ENCODE measurements at regions not wholly inside any gene's neighbourhood (a gene's known extent, or its start where the extent isn't known, plus 50 kb on each side); places are given as distances from the start of the nearest gene placed in this dataset.

DNA sequence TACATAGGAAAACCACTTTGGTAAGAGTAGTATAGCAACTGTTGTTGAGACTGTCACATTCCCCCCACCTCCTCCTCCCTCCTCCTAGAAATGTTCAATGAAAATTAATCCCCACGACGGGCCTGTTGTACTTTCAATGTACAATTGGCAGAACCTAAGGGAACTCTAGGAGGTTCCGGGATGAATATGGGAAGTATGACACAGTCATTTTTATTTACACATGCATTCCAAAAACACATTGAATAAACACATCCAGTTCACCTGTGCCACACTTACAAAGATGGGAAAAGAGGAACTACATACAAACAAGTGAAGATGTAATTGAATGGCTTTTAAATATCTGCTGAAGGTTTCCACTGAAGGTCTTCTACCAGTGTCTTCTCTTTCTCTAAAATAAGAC, 144.4 kb upstream of the NBPF11 start:
- no peak overlapping the region for H3K27ac ChIP-seq
- no peak for DNase-seq (ENCODE audit: extremely low spot score in 2 of 2)
- H3K9me3 ChIP-seq, result no peaks in the 10 kb centered on the region
- no peaks in the 10 kb centered on the region for H3K36me3 ChIP-seq
- no peak overlapping the region for H3K4me3 ChIP-seq
- H3K4me1 ChIP-seq, result no peaks in the 10 kb centered on the region
- intact Hi-C loops (cut with DNase I), result no loop called here
- TF ChIP-seq POLR2AphosphoS5 (IDR thresholded peaks at IDR 0.05; ENCODE audit: insufficient read depth in 1 of 2, low read depth in 1 of 2) (no peak), POLR2A (IDR thresholded peaks at IDR 0.05) (no peak)
- TF ChIP-seq, protein P1, sequence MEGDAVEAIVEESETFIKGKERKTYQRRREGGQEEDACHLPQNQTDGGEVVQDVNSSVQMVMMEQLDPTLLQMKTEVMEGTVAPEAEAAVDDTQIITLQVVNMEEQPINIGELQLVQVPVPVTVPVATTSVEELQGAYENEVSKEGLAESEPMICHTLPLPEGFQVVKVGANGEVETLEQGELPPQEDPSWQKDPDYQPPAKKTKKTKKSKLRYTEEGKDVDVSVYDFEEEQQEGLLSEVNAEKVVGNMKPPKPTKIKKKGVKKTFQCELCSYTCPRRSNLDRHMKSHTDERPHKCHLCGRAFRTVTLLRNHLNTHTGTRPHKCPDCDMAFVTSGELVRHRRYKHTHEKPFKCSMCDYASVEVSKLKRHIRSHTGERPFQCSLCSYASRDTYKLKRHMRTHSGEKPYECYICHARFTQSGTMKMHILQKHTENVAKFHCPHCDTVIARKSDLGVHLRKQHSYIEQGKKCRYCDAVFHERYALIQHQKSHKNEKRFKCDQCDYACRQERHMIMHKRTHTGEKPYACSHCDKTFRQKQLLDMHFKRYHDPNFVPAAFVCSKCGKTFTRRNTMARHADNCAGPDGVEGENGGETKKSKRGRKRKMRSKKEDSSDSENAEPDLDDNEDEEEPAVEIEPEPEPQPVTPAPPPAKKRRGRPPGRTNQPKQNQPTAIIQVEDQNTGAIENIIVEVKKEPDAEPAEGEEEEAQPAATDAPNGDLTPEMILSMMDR (IDR thresholded peaks at IDR 0.05), result no peak
- no peaks in the 10 kb centered on the region for H3K27me3 ChIP-seq

DNA sequence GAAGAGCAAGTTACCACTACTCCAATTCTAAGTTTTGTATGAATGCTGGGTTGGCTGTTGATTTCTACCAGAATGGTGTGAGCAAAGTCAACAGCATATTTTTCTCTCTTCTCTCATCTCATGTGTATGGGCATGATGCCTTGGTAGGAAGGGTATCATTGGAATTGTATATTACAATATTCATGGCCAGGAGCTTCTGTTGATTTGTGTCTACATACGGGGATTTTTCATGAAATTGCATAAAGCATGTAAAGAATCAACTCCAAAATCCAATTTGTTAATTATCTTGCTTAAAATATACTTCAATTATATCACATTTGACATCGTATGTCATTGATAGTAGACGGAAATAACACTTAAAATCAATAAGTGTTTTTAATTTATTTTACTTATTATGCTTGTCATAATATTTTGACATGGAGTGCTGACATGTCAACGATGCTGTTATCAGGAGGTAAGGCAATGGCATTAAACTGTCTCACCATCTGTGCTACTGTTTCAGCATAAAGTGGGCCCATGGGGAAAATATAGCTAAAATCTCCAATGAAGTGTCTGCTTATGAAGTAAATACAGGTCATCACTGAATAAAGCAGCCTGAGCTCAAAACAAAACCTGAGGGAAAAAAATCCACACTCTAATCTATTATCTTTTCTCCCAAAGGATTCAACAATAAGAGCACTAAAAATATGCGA, 142.2 kb upstream of the NBPF11 start:
- intact Hi-C loops (cut with DNase I), result no loop called here
- no peak for DNase-seq (ENCODE audit: extremely low spot score in 2 of 2)
- H3K36me3 ChIP-seq, result no peaks in the 10 kb centered on the region

DNA sequence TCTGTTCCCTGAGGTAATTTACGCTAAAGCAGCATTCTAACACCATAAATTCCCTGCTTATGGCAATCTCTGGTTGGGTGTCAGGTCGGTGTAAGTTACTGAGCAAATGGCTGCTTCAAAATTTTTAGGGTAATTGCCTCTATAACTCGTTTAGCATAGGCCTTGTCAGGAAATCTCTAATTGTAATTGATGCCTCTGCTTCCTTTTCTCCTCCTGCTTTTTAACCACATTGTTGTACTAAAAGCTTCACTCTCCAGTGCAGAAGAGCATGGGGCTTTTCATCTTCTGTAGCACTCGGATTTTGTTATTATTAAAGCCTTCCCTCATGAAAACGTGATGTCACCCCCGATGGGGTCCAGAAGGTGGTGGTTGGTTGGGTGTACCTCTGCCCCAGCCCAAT, 141.6 kb upstream of the NBPF11 start:
- DNase-seq (ENCODE audit: extremely low spot score in 2 of 2), result no peak
- H3K4me3 ChIP-seq, result no peak overlapping the region
- no peaks in the 10 kb centered on the region for H3K4me1 ChIP-seq
- intact Hi-C loops (cut with DNase I), result no loop called here
- no peak overlapping the region for H3K27ac ChIP-seq
- H3K27me3 ChIP-seq, result no peaks in the 10 kb centered on the region
- no peaks in the 10 kb centered on the region for H3K9me3 ChIP-seq
- TF ChIP-seq, protein P1 (IDR thresholded peaks at IDR 0.05), result no peak
- no peak for TF ChIP-seq POLR2A (IDR thresholded peaks at IDR 0.05)
- no peak for TF ChIP-seq POLR2AphosphoS5 (IDR thresholded peaks at IDR 0.05; ENCODE audit: insufficient read depth in 1 of 2, low read depth in 1 of 2)
- H3K36me3 ChIP-seq, result no peaks in the 10 kb centered on the region

More for the DNA sequence above, 142.2 kb upstream of the NBPF11 start:
- Histone ChIP-seq H3K27ac (no peak overlapping the region), H3K27me3 (no peaks in the 10 kb centered on the region), H3K4me1 (no peaks in the 10 kb centered on the region), H3K4me3 (no peak overlapping the region), H3K9me3 (no peaks in the 10 kb centered on the region)
- TF ChIP-seq POLR2A (IDR thresholded peaks at IDR 0.05) (no peak), POLR2AphosphoS5 (IDR thresholded peaks at IDR 0.05; ENCODE audit: insufficient read depth in 1 of 2, low read depth in 1 of 2) (no peak)
- TF ChIP-seq, protein P1 (IDR thresholded peaks at IDR 0.05), result no peak

DNA sequence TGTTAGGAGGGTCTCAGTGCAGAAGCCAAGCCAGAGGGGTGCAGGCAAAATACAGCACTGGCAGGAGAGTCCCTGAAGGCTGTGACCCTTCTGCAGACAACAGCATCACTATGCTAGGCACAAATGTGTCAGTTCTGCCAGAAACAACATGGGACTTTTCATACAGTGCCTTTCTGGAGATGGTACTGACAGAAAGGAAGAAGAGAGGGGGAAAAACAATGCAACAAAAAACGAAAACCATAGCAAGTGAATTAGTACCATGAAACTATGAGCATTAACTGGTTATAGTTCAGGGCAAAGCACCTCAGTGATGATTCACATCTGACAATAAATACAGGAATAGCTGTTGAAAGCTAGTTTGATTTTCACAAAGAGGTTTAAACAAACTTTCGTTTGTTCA, 140.8 kb upstream of the NBPF11 start:
- TF ChIP-seq, protein P1 (IDR thresholded peaks at IDR 0.05), result no peak
- TF ChIP-seq POLR2AphosphoS5 (IDR thresholded peaks at IDR 0.05; ENCODE audit: insufficient read depth in 1 of 2, low read depth in 1 of 2) (no peak), POLR2A (IDR thresholded peaks at IDR 0.05) (no peak)
- Histone ChIP-seq H3K4me3 (no peak overlapping the region), H3K27me3 (no peaks in the 10 kb centered on the region), H3K9me3 (no peaks in the 10 kb centered on the region), H3K27ac (no peak overlapping the region), H3K4me1 (no peaks in the 10 kb centered on the region), H3K36me3 (no peaks in the 10 kb centered on the region)
- intact Hi-C loops (cut with DNase I), result no loop called here
- no peak for DNase-seq (ENCODE audit: extremely low spot score in 2 of 2)

DNA sequence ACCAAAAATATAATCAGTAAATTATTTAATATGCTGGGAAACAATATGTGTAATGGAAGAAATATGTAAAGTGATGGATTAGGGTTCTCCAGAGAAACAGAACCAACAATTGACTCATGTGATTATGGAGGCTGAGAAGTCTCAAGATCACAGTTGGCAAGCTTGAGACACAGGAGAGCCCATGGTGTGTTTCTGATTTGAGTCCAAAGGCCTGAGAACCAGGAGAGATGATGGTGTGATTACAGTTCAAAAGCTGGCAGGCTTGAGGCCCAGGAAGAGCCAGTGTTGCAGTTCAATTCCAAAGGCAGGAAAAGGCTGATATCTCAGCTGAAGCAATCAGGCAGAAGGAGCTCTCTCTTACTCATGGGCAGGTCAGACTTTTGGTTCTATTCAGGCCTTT, 138.8 kb upstream of the NBPF11 start:
- intact Hi-C loops (cut with DNase I), result no loop called here
- no peak overlapping the region for H3K27ac ChIP-seq
- TF ChIP-seq, protein P1 (IDR thresholded peaks at IDR 0.05), result no peak
- TF ChIP-seq POLR2AphosphoS5 (IDR thresholded peaks at IDR 0.05; ENCODE audit: insufficient read depth in 1 of 2, low read depth in 1 of 2) (no peak), POLR2A (IDR thresholded peaks at IDR 0.05) (no peak)
- DNase-seq (ENCODE audit: extremely low spot score in 2 of 2), result no peak
- H3K36me3 ChIP-seq, result no peaks in the 10 kb centered on the region
- no peaks in the 10 kb centered on the region for H3K4me1 ChIP-seq
- H3K4me3 ChIP-seq, result no peak overlapping the region
- no peaks in the 10 kb centered on the region for H3K9me3 ChIP-seq
- H3K27me3 ChIP-seq, result no peaks in the 10 kb centered on the region

Data from vagina (tissue), 2 donors.